OCI-LY3 (cell line): ENCODE measurements at regions not wholly inside any gene's neighbourhood (a gene's known extent, or its start where the extent isn't known, plus 50 kb on each side); places are given as distances from the start of the nearest gene placed in this dataset.

Source experiments
- H2AFZ ChIP-seq: fragments of 200-600, 300-600 bp; shearing (Covaris generic); 2 replicates; pipeline ENCODE4 v1.6.0; 2014; ENCODE audit warnings: antibody characterized with exemption, low read depth, low read length
- H3K27ac ChIP-seq: fragments of 200-600, 300-600 bp; sonication (generic); 2 replicates; pipeline ENCODE4 v1.5.1; 2014; ENCODE audit warnings: mild to moderate bottlenecking, low read length, moderate library complexity, mixed read lengths
- H3K27me3 ChIP-seq: fragments of 200-600, 300-600 bp; sonication (generic); 2 replicates; pipeline ENCODE4 v1.6.1; 2014; ENCODE audit warnings: low read depth, low read length, mixed read lengths
- H3K36me3 ChIP-seq: fragments of 200-600, 300-600 bp; sonication (generic); replicated peaks from 2 replicates; pipeline ENCODE3; 2014; ENCODE audit warnings: low read depth, low read length, mixed read lengths
- H3K4me1 ChIP-seq: fragments of 300-600, 200-600 bp; sonication (generic); 2 replicates; pipeline ENCODE4 v1.6.1; 2014; ENCODE audit warnings: low read length, mixed read lengths
- H3K4me2 ChIP-seq: fragments of 200-600, 300-600 bp; sonication (generic); 2 replicates; pipeline ENCODE4 v1.6.1; 2014; ENCODE audit warnings: low read length, mixed read lengths
- H3K4me3 ChIP-seq: fragments of 300-600, 200-600 bp; sonication (generic); 2 replicates; pipeline ENCODE4 v1.5.1; 2014; ENCODE audit warnings: antibody characterized with exemption, mild to moderate bottlenecking, low read length, moderate library complexity
- H3K79me2 ChIP-seq: fragments of 300-600, 200-600 bp; shearing (Covaris generic); 2 replicates; pipeline ENCODE4 v1.6.1; 2014; ENCODE audit warnings: mild to moderate bottlenecking, low read length, mixed read lengths
- H3K9ac ChIP-seq: fragments of 300-600, 200-600 bp; shearing (Covaris generic); 2 replicates; pipeline ENCODE4 v1.6.0; 2014; ENCODE audit warnings: mild to moderate bottlenecking, low read length, moderate library complexity
- H3K9me3 ChIP-seq: fragments of 200-600, 300-600 bp; shearing (Covaris generic); 2 replicates; pipeline ENCODE4 v1.6.1; 2014; ENCODE audit warnings: low read length, mixed read lengths; ENCODE audit not compliant: insufficient read depth
- H4K20me1 ChIP-seq: fragments of 200-600, 300-600 bp; sonication (generic); 2 replicates; pipeline ENCODE4 v1.6.1; 2016; ENCODE audit warnings: low read length, mixed read lengths; ENCODE audit not compliant: insufficient read depth
- EZH2phosphoT487 ChIP-seq: fragments of 200-600 bp; shearing (Covaris generic); IDR thresholded peaks from 2 replicates; pipeline ENCODE4 v1.6.1; 2018; ENCODE audit warnings: antibody characterized with exemption, mixed run types, low read depth
- TF ChIP-seq, protein P1 (sequence below): fragments of 200-600, 300-600 bp; sonication (generic); IDR thresholded peaks from 2 replicates; pipeline ENCODE4 v1.5.1; 2014; ENCODE audit warnings: antibody characterized with exemption, low read length, low read depth

- no peak for TF ChIP-seq EZH2phosphoT487
- TF ChIP-seq, protein P1, sequence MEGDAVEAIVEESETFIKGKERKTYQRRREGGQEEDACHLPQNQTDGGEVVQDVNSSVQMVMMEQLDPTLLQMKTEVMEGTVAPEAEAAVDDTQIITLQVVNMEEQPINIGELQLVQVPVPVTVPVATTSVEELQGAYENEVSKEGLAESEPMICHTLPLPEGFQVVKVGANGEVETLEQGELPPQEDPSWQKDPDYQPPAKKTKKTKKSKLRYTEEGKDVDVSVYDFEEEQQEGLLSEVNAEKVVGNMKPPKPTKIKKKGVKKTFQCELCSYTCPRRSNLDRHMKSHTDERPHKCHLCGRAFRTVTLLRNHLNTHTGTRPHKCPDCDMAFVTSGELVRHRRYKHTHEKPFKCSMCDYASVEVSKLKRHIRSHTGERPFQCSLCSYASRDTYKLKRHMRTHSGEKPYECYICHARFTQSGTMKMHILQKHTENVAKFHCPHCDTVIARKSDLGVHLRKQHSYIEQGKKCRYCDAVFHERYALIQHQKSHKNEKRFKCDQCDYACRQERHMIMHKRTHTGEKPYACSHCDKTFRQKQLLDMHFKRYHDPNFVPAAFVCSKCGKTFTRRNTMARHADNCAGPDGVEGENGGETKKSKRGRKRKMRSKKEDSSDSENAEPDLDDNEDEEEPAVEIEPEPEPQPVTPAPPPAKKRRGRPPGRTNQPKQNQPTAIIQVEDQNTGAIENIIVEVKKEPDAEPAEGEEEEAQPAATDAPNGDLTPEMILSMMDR = no peak
- Histone ChIP-seq H3K27me3 (0 out of 2 replicates have a peak, but pooled peaks cover 3% of the 10 kb centered on the region), H3K9ac (no peak overlapping the region), H4K20me1 (no peaks in the 10 kb centered on the region), H3K27ac (no peak overlapping the region), H3K79me2 (no peaks in the 10 kb centered on the region), H3K4me2 (no peak overlapping the region), H2AFZ (no peak overlapping the region), H3K36me3 (no peaks in the 10 kb centered on the region), H3K4me3 (no peak overlapping the region), H3K9me3 (no peaks in the 10 kb centered on the region), H3K4me1 (no peaks in the 10 kb centered on the region)
These were observed 72.1 kb upstream of the EOMES start for GRCh38 chr3:27794211-27794610.

DNA sequence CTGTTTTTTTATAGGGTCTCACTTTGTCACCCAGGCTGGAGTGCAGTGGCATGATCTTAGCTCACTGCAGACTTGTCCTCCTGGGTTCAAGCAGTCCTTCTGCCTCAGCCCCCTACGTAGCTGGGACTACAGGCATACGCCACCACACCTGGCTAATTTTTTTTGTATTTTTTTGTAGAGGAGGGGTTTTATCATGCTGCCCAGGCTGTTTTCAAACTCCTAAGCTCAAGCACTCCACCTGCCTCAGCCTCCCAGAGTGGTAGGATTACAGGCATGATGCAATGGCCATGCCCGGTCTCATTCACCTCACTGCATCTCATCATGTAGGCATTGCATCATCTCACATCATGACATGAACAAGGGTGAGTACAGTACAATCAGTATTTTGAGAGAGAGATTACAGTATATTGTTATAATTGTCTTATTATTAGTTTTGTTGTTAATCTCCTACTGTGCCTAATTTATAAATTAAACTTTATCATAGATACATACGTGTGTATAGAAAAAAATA, 74.3 kb upstream of the EOMES start:
- no peak for TF ChIP-seq EZH2phosphoT487
- no peak overlapping the region for H3K4me3 ChIP-seq
- H3K36me3 ChIP-seq = no peaks in the 10 kb centered on the region
- no peak overlapping the region for H2AFZ ChIP-seq
- no peaks in the 10 kb centered on the region for H3K4me1 ChIP-seq
- H3K4me2 ChIP-seq = no peak overlapping the region
- no peak overlapping the region for H3K27ac ChIP-seq
- 0 out of 2 replicates have a peak, but pooled peaks cover 3% of the 10 kb centered on the region for H3K27me3 ChIP-seq
- no peaks in the 10 kb centered on the region for H4K20me1 ChIP-seq
- no peaks in the 10 kb centered on the region for H3K79me2 ChIP-seq
- no peak overlapping the region for H3K9ac ChIP-seq
- H3K9me3 ChIP-seq = no peaks in the 10 kb centered on the region

DNA sequence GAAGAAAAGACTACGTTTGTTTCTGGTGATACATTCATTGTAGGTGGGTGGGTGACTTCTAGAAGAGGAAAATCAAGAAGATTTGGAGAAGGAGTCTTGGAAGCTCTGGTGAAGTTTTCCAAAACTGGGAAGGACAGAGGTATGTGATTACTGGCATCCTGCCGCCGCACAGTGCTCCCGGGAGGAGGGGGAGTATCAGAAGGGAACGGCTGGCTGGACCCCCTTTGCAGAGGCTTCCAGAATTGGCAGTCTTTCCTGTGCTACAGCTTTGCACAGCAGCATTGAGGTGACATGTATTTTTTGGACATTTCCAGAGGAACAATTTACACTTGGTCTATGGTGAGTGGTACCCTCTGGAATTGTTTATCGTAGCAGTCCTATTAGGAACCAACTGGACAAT, 75.7 kb upstream of the EOMES start:
- no peak overlapping the region for H2AFZ ChIP-seq
- H3K27ac ChIP-seq = no peak overlapping the region
- H3K27me3 ChIP-seq = 0 out of 2 replicates have a peak, but pooled peaks cover 3% of the 10 kb centered on the region
- no peaks in the 10 kb centered on the region for H3K36me3 ChIP-seq
- H3K79me2 ChIP-seq = no peaks in the 10 kb centered on the region
- H3K4me3 ChIP-seq = no peak overlapping the region
- TF ChIP-seq, protein P1 = no peak
- TF ChIP-seq EZH2phosphoT487 = no peak
- H3K9me3 ChIP-seq = no peaks in the 10 kb centered on the region
- no peaks in the 10 kb centered on the region for H4K20me1 ChIP-seq
- peaks cover 6% of the 10 kb centered on the region; the same call in 1 of the 2 replicates for H3K4me1 ChIP-seq
- H3K9ac ChIP-seq = no peak overlapping the region
- no peak overlapping the region for H3K4me2 ChIP-seq

DNA sequence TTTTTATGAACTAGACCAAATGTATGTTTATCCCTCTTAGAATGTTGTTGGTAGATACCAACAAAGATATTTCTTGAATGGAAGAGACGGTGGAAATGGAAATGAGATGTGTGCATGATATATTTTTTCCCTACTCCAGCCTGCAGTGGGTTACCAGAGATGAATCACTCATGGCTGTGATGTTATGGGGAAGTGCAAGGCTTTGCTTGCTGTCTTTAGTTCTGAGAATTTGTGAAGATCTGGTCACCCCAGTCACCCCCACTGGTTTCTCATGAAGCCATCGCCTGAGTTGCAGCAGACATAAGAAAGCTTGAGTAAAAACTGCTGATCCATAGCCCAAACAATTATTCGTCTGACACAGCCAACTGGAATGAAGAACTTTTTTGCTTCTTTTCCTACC, 78.1 kb upstream of the EOMES start:
- H3K79me2 ChIP-seq = no peaks in the 10 kb centered on the region
- no peaks in the 10 kb centered on the region for H3K9me3 ChIP-seq
- TF ChIP-seq, protein P1 = no peak
- TF ChIP-seq EZH2phosphoT487 = no peak
- H3K4me3 ChIP-seq = no peak overlapping the region
- no peak overlapping the region for H2AFZ ChIP-seq
- no peaks in the 10 kb centered on the region for H3K36me3 ChIP-seq
- no peak overlapping the region for H3K4me2 ChIP-seq
- no peaks in the 10 kb centered on the region for H4K20me1 ChIP-seq
- 0 out of 2 replicates have a peak, but pooled peaks cover 3% of the 10 kb centered on the region for H3K27me3 ChIP-seq
- H3K4me1 ChIP-seq = peaks cover 6% of the 10 kb centered on the region; the same call in 1 of the 2 replicates
- no peak overlapping the region for H3K9ac ChIP-seq
- no peak overlapping the region for H3K27ac ChIP-seq

GRCh38 chr3:27802425-27802824, 80.3 kb upstream of the EOMES start:
- no peak overlapping the region for H3K27ac ChIP-seq
- H3K9ac ChIP-seq = no peak overlapping the region
- no peaks in the 10 kb centered on the region for H3K36me3 ChIP-seq
- no peaks in the 10 kb centered on the region for H3K79me2 ChIP-seq
- peaks cover 6% of the 10 kb centered on the region; the same call in 1 of the 2 replicates for H3K4me1 ChIP-seq
- H2AFZ ChIP-seq = no peak overlapping the region
- no peak overlapping the region for H3K4me2 ChIP-seq
- H3K27me3 ChIP-seq = no peaks in the 10 kb centered on the region
- H3K9me3 ChIP-seq = no peaks in the 10 kb centered on the region
- TF ChIP-seq, protein P1 = no peak
- TF ChIP-seq EZH2phosphoT487 = no peak
- H4K20me1 ChIP-seq = no peaks in the 10 kb centered on the region
- H3K4me3 ChIP-seq = no peak overlapping the region
